ENCODE measurements at regions not wholly inside any gene's neighbourhood (a gene's known extent, or its start where the extent isn't known, plus 50 kb on each side); places are given as distances from the start of the nearest gene placed in this dataset.

- TF ChIP-seq CTCF (IDR thresholded peaks at IDR 0.05) (no peak), EP300 (IDR thresholded peaks at IDR 0.05) (no peak), POLR2A (IDR thresholded peaks at IDR 0.05) (no peak)
These were observed 88.7 kb downstream of the IGLL5 start for GRCh38 chr22:22976033-22976922.
